ENCODE measurements at regions not wholly inside any gene's neighbourhood (a gene's known extent, or its start where the extent isn't known, plus 50 kb on each side); places are given as distances from the start of the nearest gene placed in this dataset.

DNA sequence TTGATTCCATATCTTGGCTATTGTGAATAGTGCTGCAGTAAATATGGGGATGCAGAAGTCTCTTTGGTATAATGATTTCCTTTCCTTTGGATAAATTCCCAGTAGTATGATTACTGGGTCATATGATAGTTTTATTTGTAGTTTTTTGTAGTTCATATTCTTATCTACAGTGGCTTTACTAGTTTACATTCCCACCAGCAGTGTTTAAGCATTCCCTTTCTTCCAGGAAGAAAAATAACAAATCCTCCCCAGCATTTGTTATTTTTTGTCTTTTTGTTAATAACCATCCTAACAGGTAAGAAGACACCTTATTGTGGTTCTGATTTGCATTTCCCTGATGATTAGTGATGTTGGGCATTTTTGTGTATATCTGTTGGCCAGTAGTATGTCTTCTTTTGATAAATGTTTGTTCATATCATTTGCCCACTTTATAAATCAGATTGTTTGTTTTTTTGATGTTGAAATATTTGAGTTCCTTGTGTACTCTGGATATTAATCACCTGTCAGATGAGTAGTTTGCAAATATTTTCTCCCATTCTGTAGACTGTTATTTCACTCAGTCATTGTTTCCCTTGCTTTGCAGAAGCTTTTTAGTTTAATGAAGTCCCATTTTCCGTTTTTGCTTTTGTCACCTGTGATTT lies 163.3 kb upstream of the THRB start:
- Mint-ChIP-seq H3K9me3 (ENCODE audit: unreplicated experiment) (peaks cover 9% of the 10 kb centered on the region), H3K36me3 (ENCODE audit: insufficient read depth, unreplicated experiment) (no peaks in the 10 kb centered on the region), H3K27ac (ENCODE audit: unreplicated experiment) (no peak overlapping the region), H3K4me1 (ENCODE audit: low read depth, unreplicated experiment) (no peaks in the 10 kb centered on the region), H3K4me3 (ENCODE audit: unreplicated experiment) (no peak overlapping the region), H3K27me3 (ENCODE audit: insufficient read depth, unreplicated experiment) (peaks cover 9% of the 10 kb centered on the region)
- Histone ChIP-seq H3K9me3 (no peaks in the 10 kb centered on the region; the same call in 1 of the 2 replicates), H3K36me3 (ENCODE audit: control insufficient read depth, insufficient read depth, low read length) (no peaks in the 10 kb centered on the region), H3K4me3 (ENCODE audit: low read depth, low read length) (no peak overlapping the region), H3K4me1 (no peaks in the 10 kb centered on the region), H3K27me3 (replicated peaks; ENCODE audit: control insufficient read depth, insufficient read depth, low read length) (no peaks in the 10 kb centered on the region; the same call in 1 of the 2 replicates)
- no TSS peak for BruUV-seq (replicated peaks)
- intact Hi-C loops (cut with micrococcal nuclease; ENCODE audit: unreplicated experiment): no loop called here
- ChIA-PET POLR2A (no interaction called here), CTCF (no interaction called here)
- TF ChIP-seq, protein P1, sequence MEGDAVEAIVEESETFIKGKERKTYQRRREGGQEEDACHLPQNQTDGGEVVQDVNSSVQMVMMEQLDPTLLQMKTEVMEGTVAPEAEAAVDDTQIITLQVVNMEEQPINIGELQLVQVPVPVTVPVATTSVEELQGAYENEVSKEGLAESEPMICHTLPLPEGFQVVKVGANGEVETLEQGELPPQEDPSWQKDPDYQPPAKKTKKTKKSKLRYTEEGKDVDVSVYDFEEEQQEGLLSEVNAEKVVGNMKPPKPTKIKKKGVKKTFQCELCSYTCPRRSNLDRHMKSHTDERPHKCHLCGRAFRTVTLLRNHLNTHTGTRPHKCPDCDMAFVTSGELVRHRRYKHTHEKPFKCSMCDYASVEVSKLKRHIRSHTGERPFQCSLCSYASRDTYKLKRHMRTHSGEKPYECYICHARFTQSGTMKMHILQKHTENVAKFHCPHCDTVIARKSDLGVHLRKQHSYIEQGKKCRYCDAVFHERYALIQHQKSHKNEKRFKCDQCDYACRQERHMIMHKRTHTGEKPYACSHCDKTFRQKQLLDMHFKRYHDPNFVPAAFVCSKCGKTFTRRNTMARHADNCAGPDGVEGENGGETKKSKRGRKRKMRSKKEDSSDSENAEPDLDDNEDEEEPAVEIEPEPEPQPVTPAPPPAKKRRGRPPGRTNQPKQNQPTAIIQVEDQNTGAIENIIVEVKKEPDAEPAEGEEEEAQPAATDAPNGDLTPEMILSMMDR (IDR thresholded peaks at IDR 0.05; ENCODE audit: insufficient read depth in 1 of 2, low read depth in 1 of 2, low read length in 1 of 2, severe bottlenecking in 1 of 2, unreplicated experiment in 1 of 2): no peak
- no peak for DNase-seq

DNA sequence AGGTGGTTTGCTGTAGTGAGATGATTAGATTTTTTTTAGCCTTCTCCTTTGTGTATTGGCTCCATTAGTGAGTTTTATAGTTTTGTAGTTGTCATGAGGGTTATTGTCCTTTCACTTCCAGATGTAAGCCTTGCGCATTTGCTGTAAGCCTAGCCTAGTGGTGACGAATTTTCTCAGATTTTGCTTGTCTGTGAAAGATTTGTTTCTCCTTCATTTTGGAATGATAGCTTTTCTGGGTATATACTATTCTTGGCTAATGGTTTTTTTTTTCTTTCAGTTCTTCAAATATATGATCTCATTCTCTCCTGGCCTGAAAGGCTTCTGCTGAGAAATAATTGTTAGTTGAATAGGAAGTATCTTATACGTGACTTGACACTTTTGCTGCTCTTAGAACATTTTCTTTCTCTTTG lies 166.5 kb upstream of the THRB start:
- Histone ChIP-seq H3K4me3 (ENCODE audit: low read depth, low read length) (no peak overlapping the region), H3K36me3 (ENCODE audit: control insufficient read depth, insufficient read depth, low read length) (no peaks in the 10 kb centered on the region), H3K9me3 (no peaks in the 10 kb centered on the region; the same call in 1 of the 2 replicates), H3K27me3 (replicated peaks; ENCODE audit: control insufficient read depth, insufficient read depth, low read length) (no peaks in the 10 kb centered on the region; the same call in 1 of the 2 replicates), H3K4me1 (no peaks in the 10 kb centered on the region)
- no peak overlapping the region for H3K27ac Mint-ChIP-seq (ENCODE audit: unreplicated experiment)
- TF ChIP-seq, protein P1 (IDR thresholded peaks at IDR 0.05; ENCODE audit: insufficient read depth in 1 of 2, low read depth in 1 of 2, low read length in 1 of 2, severe bottlenecking in 1 of 2, unreplicated experiment in 1 of 2): no peak
- BruUV-seq (replicated peaks): no TSS peak
- no peak overlapping the region for H3K4me3 Mint-ChIP-seq (ENCODE audit: unreplicated experiment)
- no peaks in the 10 kb centered on the region for H3K9me3 Mint-ChIP-seq (ENCODE audit: unreplicated experiment)
- no peaks in the 10 kb centered on the region for H3K4me1 Mint-ChIP-seq (ENCODE audit: low read depth, unreplicated experiment)
- intact Hi-C loops (cut with micrococcal nuclease; ENCODE audit: unreplicated experiment): no loop called here
- DNase-seq: no peak
- POLR2A ChIA-PET: no interaction called here
- no peaks in the 10 kb centered on the region for H3K27me3 Mint-ChIP-seq (ENCODE audit: insufficient read depth, unreplicated experiment)
- no peaks in the 10 kb centered on the region for H3K36me3 Mint-ChIP-seq (ENCODE audit: insufficient read depth, unreplicated experiment)
- CTCF ChIA-PET: no interaction called here

DNA sequence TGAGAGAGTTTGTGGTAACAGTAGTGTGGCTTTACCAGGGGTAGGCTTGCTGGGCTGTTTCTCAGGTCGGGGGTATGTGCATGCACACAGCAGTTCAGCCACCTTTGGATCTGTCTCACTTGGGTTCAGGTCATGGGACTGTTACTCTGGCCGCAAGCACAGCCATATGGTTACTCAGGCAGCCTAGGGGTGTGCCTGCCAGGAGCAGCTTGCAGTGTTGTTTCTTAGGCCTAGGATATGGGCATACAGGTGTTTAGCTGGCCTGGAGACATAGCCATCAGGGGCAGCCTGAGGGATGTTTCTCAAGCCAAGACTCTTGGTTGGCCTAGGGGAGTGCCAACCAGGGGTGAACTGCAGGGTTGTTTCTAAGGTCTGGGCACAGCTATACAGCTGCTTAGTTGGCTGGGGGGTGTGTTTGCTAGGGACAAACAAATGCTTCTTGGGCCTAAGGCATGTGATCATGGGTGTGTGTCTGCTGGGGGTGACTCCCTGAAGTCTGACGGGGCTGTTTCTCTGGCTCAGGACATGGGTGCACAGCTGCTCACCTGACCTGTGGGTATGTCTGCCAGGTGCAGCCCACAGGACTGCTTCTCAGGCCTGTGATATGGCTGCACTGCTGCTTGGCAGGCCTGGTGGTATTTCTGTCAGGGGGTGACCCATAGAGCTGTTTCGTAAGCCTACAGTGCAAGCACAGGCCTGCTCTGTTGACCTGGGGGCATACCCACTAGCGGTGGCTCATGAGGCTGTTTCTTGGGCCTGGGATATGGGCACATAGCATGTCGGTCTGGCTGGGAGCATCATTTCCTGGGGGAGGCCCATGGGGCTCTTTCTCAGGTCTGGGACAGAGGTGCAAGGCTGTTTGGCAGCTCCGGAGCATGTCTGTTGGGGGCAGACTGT lies 168.0 kb upstream of the THRB start:
- Mint-ChIP-seq H3K4me1 (ENCODE audit: low read depth, unreplicated experiment) (no peaks in the 10 kb centered on the region), H3K9me3 (ENCODE audit: unreplicated experiment) (no peaks in the 10 kb centered on the region), H3K27me3 (ENCODE audit: insufficient read depth, unreplicated experiment) (no peaks in the 10 kb centered on the region), H3K4me3 (ENCODE audit: unreplicated experiment) (no peak overlapping the region), H3K27ac (ENCODE audit: unreplicated experiment) (no peak overlapping the region), H3K36me3 (ENCODE audit: insufficient read depth, unreplicated experiment) (no peaks in the 10 kb centered on the region)
- Histone ChIP-seq H3K4me3 (ENCODE audit: low read depth, low read length) (no peak overlapping the region), H3K4me1 (no peaks in the 10 kb centered on the region), H3K27me3 (replicated peaks; ENCODE audit: control insufficient read depth, insufficient read depth, low read length) (no peaks in the 10 kb centered on the region; the same call in 1 of the 2 replicates), H3K9me3 (no peaks in the 10 kb centered on the region; the same call in 1 of the 2 replicates), H3K36me3 (ENCODE audit: control insufficient read depth, insufficient read depth, low read length) (no peaks in the 10 kb centered on the region)
- intact Hi-C loops (cut with micrococcal nuclease; ENCODE audit: unreplicated experiment): no loop called here
- DNase-seq: no peak
- TF ChIP-seq, protein P1 (IDR thresholded peaks at IDR 0.05; ENCODE audit: insufficient read depth in 1 of 2, low read depth in 1 of 2, low read length in 1 of 2, severe bottlenecking in 1 of 2, unreplicated experiment in 1 of 2): no peak
- CTCF ChIA-PET: no interaction called here
- no TSS peak for BruUV-seq (replicated peaks)
- POLR2A ChIA-PET: no interaction called here

All from Caco-2 (cell line).